NCI-H1436 treated with DMSO at 0.1 percent for 48 hours (cell line): ENCODE measurements at regions not wholly inside any gene's neighbourhood (a gene's known extent, or its start where the extent isn't known, plus 50 kb on each side); places are given as distances from the start of the nearest gene placed in this dataset.

Source experiments
- DNase-seq: peaks from one replicate; lab custom pipeline; 2025; lab: John Stamatoyannopoulos, UW

- DNase-seq = no peak
These were observed 98.1 kb upstream of the FER start for GRCh38 chr5:108649646-108650045.

DNA sequence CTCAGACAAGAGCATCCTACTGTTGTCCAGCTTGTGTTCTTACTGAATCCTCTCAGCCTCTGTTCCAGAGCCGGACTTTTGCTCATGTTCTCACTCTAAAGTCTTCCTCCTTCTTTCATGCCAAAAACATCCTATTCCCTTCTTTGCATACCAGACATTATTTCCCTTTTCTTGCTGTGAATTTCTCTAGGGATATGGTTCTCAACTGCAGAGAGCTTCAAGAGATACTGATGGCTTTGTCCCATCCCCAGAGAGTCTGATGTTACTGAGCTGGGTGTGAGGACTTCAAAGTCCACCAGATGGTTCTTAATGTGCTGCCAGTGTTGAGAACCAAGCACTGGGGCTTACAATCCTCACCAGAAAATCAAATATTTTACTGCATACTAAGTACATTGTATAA, 98.6 kb upstream of the FER start:
- DNase-seq = no peak

- DNase-seq = no peak
These were observed 105.4 kb upstream of the FER start for GRCh38 chr5:108642170-108642906.

DNA sequence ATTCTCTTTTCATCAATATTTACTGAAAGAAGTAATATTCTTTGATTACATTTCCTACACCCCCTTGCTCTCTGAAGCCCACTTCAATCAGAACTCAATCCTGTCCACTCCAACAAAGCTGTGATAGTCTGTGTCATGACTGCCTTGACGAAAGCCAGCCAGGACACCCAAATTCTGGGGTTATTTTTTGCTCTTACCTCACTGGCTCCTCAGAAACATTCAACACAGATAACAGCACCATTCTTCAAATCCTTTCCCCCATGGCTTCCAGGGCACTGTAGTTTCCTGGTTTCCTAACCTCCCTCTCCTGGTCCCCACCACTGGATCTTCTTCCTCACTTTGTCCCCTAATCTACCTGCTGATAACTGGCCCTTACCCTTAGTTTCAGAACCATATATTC, 106.1 kb upstream of the FER start:
- no peak for DNase-seq

GRCh38 chr5:108639366-108639765, 108.3 kb upstream of the FER start:
- no peak for DNase-seq

GRCh38 chr5:108638021-108638420, 109.7 kb upstream of the FER start:
- no peak for DNase-seq

DNA sequence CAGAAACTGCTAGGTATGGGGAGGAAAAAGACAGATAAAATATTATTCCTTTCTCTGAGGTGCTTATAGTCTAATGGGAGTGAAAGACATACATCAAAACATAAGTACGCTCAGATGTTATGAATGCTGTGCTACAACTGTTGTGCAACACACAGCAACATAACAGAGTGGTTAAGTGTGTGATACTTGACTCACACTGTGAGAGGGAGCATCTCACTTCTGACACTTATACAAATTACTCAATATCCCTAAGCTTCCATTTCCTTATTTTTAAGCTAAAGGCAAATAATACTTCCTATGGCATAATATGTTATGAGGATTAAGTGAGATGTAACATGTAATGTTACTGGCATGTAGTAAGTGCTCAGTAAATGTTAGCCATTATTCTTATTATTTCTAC, 110.6 kb upstream of the FER start:
- no peak for DNase-seq

GRCh38 chr5:108636135-108636853, 111.4 kb upstream of the FER start:
- no peak for DNase-seq

GRCh38 chr5:108634617-108635288, 112.9 kb upstream of the FER start:
- no peak for DNase-seq

DNA sequence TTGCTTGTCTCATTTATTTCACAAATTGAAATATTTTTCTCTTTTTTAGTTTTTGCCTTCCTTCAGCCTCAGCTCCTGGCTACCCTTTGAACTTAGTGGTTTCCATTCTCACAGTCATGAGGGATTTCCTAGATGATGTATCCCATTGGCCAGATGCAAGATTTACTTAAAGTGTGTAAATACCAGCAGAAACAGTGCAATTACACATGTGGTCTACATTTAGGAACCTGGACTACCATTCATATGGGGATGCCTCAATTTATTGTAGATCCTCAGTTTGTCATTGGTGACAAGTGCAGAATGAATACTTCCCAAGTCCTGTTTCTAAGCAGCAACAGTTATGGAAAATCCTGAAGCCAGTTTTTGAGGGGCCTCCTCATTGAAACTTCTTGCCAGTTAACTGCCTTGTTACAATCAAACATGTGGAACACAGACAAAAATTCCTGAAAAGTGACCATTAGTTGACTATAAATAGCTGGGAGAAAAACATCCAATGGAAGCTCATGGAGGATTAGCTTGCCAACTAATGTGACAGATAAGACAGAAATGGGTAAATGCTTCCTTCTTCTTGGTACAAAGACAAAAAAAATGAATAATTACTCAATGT, 113.6 kb upstream of the FER start:
- DNase-seq = no peak

GRCh38 chr5:108629779-108630528, 117.7 kb upstream of the FER start:
- no peak for DNase-seq

DNA sequence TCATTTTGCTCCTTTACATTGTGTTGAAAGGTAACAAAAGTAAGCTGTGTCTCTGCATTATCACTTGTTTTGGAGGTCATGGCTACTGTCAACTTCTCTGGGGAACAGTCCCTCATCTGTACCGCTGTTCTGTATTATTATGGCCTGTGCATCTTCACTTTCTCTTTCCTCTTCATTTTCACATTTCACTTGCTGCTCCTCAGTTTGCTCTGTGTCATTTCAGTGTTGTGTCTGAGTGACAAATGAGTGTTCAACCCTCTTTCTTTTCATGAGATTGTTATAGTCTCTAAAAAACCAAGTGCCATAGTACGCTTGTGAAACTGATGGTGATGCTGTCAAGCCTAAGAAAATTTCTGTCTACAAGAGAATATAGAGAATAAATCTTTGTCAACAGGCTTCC, 122.0 kb upstream of the FER start:
- no peak for DNase-seq

DNA sequence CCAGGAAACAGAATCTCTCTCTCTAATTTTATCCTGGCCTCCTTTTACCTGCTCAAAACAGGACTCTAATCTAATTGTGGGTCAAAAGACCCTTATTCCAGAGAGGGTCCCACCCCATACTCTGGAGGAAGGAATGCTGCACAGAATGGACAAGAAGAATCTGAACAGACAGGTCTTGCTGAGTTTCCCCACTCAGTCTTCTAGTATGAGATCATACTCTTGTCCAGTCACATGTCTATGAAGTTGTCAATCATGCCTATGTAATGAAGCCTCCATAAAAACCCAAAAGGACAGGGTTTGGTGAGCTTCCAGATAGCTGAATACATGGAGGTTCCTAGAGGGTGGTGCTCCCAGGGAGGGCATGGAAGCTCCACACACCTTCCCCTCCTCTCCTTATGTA, 123.9 kb upstream of the FER start:
- DNase-seq = no peak

- DNase-seq = no peak
These were observed 127.2 kb upstream of the FER start for GRCh38 chr5:108620516-108620915.

GRCh38 chr5:108619815-108620214, 127.9 kb upstream of the FER start:
- DNase-seq = no peak

GRCh38 chr5:108617467-108618435, 129.9 kb upstream of the FER start:
- DNase-seq = no peak

DNA sequence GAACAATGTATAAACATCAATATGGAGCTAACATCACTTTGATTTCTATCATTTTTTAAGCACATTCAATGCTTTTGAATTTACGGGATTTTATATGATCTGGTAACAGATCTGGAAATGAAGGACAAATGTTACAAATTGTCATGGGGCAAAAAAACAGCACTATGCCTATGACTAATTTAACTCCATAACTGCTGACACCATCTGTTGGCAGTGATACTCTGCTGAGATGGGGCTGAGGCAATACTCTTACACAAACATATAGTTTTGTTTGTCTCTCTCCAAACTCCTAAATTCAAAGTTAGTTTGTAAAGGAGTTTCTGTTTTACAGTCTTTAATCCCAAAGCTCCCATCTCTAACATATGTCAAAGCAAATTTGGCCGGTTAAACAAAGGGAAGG, 132.5 kb upstream of the FER start:
- DNase-seq = no peak

GRCh38 chr5:108607421-108607820, 140.3 kb upstream of the FER start:
- DNase-seq = no peak

DNA sequence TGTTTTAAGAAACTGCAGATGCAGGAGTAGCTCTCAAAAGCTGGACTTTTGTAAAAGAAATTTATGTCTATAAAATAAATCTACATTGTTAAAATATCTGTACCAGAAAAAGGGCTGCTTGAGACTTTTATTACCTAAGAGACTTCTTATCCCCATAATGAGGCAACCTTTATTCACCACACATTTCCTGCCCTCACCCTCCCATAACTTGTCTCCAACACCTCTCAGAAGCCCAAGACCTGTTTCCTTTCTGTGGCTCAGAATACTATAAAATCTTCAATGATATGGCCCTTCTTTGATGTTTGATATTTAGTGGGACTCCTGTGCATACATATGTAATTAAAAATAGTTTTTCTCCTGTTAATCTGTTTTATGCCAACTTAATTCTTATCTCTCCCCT, 141.5 kb upstream of the FER start:
- DNase-seq = no peak

DNA sequence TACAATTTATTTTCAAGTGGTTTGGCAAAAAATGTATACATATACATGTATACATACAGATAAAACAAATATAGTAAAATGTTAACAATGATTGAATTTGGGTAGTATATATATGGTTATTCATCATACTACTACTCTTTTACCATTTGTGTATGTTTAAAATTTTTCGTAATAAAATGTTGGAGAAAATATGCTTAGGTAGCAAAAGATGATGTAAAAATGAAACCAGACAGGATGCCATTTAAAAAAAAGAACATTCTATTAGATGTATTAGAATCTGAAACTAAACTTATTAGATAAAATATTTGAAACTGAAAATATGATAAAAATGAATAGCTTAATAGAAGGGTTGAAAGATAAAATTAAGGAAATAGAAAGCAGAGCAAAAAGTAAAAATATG, 144.9 kb upstream of the FER start:
- no peak for DNase-seq

- no peak for DNase-seq
These were observed 156.9 kb upstream of the FER start for GRCh38 chr5:108590799-108591198.
